Tongue (tissue), 1 donor: ENCODE measurements at regions not wholly inside any gene's neighbourhood (a gene's known extent, or its start where the extent isn't known, plus 50 kb on each side); places are given as distances from the start of the nearest gene placed in this dataset.

Experiments used
- DNase-seq: peaks from one replicate; pipeline ENCODE4 v3.0.0-alpha.2; 2015

DNA sequence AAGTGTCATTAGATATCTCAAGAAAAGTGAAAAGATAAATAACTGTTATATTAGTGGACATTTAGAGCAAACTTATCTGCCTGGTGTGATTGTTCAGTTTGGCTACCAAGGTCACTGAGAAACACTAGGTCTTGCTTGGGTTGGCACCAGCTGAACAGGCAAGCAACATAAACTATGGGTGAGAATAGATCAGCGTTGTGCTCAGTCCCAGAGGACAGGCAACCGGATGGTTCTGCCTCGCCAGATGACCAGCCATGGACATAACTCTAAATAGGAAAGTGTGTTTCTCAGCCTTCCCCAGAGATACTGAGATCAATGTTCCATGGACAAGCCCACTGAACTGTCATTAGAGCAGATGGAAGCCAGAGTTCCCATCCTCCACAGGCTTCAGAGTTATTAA is 203.4 kb upstream of the VRK2 start:
- no peak for DNase-seq

DNA sequence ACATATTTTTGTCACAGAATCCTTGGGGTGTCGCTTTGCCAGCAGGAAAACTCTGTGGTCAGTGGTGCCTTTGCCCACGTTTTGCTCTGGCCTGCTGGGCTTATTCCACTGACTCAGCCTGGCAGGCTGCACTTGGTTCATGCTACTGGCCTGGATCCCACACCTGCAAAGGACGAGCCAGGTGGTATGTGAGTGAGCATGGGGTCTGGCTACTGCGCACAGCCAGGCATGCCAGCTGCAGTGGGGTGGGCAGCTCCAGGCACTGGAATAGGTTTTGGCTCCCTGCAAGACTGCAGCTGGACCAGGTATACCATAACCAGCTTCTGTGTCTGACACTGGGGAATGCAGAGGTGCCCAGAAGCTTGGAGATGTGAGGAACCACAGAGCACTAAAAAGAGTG is 197.9 kb upstream of the VRK2 start:
- DNase-seq: no peak

DNA sequence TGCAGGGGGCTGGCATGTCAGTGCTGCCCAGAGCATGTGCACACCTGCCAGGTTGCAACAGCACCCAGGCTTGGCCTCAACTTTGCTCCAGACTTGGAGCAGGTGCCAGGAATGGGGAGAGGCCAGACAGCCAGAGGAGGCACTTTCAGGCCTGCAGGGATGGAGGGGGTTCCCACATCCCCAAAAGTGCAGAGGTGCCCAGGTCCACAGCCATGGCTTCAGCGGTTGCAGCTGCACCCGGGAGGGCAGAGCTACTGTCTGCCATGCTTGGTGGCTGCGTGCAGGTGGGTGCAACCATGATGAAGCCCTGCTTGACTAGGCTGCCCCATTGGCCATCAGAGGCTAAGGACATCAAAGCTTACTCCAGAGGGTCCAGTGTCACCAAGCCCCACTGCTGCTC is 196.8 kb upstream of the VRK2 start:
- DNase-seq: no peak

DNA sequence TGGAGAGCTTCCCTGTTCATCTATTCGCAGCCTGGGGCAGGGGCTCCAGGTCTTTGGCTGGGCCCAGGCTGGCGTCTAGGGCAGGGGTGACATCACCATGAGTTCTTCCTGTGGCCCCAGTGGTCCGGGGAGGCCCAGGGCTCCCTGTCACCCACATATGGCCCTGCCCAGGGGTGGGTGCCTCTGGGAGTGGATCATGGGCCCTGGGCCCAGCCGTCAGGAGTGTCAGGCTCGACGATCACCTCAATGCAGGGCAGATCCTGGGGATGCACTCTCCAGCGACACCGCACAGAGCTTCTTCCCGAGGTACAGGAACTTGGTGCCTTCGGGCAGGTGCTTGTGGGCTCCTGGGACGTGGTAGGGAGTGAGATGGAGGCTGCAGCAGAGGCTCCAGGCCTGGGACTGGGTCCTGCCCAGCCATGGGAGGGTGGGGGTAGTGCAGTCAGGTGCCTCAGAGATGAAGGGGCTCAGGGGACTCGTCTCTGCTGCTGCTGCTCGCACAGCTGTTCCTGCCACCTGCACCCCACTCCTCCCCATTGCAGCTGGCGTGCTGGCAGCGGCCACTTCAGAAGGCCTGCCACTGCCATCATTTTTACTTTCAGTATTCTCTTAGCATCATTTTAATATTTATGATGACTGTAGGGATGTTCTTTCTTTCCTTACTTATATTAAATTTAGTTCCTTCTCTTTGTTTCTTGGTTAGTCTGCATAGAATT is 196.0 kb upstream of the VRK2 start:
- DNase-seq: no peak

DNA sequence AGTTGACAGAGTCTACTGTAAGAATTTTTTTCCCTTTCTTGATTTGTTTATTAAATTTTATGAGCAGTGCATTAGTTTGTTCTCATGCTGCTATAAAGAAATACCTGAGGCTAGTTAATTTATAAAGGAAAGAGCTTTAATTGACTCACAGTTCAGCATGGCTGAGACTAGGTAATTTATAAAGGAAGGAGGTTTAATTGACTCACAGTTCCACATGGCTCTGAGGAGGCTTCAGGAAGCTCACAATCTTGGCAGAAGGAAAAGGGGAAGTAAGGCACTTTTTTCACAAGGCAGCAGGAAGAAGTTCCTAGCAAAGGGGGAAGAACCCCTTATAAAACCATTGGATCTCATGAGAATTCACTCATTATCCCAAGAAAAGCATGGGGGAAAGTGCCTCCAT is 191.4 kb upstream of the VRK2 start:
- DNase-seq: no peak

DNA sequence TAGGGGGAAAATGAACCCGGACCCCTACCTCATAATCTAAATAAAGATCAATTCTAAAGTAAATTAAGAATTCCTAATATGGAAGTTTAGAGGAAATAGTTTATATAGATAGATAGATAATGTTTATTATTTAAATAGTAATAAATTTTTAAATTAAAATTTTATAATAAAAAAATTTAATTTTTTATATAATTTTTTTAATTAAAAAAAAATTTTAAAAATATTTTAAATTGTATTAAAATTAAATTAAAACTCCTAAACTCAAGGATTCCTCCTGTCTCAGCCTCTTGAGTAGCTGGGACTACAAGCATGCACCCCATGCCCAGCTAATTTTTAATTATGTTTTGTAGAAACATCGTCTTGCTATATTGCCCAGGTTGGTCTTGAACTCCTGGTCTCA is 186.9 kb upstream of the VRK2 start:
- no peak for DNase-seq

DNA sequence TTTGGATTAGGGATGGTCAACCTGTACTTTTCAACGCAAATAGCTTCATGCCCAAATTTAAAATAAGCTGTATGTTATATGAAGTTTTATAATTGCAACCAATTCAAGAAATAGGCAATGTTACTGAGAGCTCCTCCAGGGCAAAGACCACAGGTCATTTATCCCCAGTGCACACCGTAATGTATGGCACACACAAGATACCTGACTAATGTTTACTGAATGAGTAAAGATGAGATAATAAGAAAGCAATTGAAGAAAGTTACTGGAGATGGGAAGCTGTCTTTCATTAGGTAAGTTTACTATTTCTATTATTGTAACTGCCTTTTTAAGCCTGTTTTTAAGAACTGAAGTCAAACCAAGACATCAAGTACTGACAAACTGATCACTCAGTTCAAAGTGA is 184.5 kb upstream of the VRK2 start:
- no peak for DNase-seq

DNA sequence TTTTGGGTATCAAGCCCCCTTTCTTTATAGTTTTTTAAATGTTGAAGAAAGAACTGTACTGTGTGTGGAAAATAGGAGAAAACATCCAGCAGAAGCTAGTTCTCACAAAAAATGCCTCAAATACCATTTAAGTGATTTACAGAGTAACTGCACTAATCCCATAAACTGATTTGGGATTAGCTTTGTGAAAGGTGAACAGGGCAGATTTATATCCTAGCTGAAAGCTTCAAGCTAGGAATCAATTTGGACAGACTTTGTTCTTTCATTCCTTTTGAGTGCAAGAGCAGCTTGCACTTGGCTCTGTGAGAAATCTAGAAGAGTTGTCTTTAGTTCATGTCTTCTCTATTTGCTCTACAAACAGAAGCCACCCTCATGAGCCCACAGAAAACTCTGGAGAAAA is 183.9 kb upstream of the VRK2 start:
- no peak for DNase-seq

DNA sequence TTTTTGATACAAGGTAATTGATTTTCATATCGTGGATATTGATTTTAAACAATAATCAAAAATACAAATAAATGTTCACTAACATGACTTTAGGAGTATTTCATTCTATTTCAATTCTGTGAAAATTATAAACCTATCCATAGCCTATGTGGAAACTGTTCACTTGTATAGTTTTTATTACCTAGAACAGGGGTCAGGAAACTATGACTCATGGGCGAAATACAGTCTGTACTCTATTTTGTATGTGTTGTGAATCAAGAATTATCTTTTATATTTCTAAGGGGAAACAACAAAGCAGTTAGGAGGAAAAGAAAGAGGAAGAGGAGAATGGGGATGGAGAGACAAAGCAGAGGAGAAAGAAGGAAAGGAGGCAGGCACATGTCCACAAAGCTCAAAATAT is 181.7 kb upstream of the VRK2 start:
- DNase-seq: no peak

DNA sequence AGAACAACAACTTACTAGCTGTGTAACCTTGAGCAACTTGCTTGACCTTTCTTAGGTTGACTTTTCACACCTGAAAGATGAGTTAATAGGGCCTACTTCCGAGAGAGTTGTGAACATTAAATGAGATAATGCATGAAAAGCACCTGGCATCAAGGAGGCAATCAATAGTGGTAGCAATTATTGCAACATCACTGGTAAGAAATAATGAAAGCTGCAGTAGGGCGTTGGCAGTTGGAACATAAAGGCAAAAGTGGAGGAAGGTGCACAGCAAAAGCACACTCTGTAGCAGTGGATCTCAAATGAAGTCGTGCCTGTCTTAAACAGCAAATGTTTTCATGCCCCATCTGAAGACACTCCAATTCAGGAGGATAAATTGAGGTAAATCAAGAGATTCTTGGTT is 178.9 kb upstream of the VRK2 start:
- DNase-seq: no peak

DNA sequence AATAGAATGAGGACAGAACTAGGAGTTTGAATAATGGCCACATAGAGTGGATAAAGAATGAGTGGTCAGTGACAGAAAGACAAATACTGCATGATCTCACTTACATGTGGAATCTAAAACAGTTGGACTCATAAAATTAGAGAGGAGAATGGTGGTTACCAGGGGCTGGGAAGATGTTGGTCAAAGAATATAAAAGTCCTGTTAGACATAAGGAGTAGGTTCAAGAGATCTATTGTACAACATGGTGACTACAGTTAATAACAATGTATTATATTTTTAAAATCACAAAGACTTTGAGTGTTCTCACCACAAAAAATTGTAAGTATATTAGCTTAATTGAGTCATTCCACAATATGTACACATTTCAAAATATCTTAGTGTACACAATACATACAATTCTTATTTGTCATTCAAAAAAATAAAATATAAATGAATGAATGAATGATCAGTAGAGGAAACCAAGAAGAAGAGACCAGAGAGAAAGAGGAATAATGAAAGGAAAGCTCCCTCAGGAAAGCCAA is 177.9 kb upstream of the VRK2 start:
- DNase-seq: no peak

DNA sequence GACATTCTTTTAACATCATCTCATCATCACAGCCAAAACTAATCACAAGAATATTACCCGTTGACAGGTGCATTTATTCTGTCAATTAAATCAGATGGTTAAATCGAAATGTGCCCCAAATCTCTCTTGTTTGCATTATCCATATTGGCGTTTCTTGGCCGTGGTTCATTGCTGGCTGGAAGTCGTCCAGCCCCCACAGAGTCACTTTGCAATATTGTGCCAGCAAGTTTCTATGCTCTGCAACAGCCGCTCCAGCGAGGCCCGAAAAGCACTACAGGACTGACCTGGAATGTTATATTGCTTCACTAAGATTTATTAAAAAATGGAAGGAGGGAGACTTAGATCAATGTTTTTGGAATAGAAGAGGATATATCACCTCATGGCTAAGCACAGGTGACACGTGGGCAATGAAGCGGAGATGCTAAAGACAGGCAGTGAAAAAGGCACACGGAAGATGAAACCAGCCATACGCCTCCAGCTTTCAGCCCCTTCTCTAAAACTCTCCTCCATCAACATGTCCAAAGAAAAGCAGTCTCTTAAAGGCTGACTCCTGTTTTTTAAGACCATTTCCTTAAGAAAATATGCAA is 176.8 kb upstream of the VRK2 start:
- DNase-seq: peak; percentile 31

DNA sequence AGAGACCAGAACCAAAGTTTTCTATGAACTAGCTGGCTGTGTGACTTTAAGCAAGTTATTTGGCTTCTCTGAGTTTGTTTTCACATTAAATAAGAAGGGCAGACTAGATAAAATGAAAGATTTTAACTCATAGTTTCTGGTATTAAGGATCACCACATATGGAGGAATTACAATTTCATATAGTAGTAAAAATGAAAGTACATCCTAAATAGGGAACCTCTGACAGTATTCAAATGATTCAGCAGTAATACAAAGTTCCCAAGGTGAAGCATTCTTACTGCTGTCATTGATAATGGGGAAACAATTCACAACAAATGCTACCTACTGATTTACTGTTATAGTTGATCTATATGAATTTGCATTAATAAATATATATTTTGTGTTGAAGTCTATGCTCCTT is 170.3 kb upstream of the VRK2 start:
- no peak for DNase-seq

DNA sequence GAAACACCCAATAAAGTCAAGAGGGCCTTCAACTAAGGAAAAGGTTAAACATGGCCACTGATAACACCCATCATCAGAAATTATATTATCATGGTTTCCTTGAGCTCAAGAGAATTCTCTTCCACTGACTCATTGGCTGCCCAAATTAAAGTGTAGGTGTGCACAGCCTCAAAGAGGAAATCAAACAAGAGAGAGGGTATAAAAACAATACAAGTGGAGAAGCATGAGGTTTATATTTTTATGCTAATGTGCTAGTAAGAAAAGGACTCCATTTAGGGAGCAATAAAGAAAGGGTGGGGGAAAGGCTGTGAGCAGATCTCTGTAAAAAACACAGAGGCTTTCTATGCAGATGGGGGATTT is 168.8 kb upstream of the VRK2 start:
- no peak for DNase-seq

DNA sequence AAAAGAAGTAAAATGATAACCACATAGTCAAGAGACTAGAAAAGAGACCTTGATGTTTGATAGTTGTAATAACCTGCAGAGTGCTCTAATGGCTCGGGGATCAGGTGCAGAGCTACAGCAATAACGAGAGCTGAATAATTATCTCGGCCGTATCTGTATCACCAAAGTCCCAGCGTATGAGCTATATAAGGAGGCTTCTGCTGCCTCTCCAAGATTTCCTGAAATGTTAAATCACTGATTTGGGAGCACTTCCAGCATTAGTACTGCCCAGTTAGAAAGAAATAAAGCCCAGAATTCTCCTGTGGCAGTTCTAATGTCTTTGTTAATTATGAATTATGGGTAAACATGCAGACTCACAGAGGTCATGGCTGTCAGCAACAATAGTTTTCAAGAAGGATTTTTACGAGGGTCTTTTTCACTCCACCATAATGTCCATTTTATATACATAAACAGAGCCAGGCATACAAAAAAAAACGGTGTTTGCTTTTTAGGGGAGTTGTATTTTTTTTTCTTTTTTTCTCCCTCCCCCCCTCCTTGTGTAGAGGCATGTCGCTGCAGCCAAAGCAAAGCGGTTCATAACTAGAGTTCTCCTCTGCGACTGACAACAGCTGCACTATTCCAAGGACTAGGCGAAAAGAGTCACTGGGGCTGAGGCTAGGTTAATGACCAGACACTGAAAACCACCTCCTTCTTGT is 168.3 kb upstream of the VRK2 start:
- DNase-seq: peak; percentile 11

DNA sequence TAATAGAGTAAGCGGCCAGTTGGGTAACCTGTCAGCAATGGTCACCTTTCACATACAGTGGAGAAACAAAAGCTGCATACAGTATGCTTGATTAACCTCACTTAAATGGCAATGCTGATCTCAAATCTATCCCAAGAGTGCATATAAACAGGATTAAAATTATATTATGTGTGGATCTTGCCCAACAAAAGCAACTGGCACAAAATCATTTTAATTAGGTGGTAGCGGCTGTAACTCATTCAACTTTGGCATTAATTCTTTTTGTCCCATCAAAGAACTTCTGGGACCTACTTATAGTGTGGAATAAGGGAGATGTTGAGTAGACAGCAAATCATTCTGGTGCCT is 167.8 kb upstream of the VRK2 start:
- DNase-seq: no peak

DNA sequence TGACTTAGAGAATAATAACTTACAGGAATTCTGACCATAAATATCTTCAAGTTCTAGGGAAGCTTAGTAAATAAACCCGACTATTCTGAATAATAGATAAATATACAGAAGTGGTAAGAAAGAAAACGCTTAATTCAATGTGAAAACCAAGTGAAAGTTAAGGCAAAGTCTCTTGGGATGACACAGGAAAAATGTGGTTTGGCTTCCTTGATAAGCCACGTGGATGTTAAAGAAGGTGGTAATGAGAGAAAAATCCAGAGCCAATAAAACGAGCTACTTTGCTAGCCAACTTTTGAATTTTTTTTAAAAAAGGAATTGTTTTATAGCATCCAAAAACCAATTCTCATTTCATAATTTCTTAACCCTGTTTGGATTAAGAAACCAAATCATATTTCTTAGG is 166.2 kb upstream of the VRK2 start:
- DNase-seq: no peak

DNA sequence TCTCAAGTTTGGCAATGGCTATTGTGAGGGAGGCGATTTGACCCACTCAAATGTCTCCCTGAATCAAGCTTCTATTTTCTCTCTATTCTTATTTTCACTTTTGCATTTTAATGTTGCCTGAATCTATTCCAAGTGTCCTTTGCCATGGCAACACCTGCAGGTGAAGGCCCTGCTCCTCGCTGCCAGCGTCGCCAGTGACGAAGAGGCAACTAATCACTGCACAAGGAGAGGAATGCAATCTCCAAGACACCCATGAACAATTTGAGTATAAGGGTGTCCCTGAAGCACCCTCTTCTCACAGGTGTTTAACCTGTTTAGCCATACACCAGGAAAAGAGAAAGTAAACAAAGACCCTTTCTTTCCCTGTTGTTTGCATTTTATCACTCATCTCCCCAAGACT is 165.6 kb upstream of the VRK2 start:
- no peak for DNase-seq

DNA sequence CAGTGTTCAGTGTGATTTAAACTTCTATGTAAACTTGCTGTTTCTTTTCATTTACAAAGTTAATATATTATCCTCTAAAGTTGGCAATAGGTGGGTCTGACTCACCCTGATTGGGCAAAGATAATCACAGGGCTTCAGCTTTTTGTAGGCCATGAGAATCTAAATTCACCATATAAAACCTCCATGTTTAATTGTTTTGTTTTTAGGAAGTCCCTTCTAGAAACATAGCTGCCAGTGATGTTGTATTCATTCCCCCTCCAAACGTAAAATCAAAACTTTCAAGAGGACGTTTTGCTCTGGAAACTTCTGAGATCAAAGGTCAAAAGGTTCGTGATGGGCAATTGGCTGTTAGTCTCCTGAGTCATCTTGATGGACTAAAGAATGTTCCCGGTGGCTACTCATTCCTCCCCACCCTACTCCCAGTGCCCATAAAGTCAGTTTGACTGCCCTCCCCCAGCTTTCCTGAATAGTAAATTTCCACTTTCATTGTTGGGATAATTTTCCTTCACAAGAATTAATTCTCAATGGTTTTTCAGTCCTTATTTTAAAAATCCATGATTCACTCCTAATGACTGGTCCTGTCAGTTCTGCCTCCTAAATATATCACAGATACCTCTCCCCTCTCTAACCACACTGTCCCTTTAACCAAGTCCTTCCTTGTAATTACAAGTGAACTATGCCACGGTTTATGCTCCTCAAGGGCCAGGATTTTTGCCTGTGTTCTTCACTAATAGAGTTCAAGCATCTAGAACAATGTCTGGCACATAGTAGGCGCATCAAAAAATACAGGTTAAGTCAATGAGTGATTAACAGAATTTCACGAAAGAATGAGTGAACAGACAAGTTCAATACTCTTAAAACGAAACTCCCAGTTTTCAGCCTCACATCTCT is 164.4 kb upstream of the VRK2 start:
- no peak for DNase-seq

DNA sequence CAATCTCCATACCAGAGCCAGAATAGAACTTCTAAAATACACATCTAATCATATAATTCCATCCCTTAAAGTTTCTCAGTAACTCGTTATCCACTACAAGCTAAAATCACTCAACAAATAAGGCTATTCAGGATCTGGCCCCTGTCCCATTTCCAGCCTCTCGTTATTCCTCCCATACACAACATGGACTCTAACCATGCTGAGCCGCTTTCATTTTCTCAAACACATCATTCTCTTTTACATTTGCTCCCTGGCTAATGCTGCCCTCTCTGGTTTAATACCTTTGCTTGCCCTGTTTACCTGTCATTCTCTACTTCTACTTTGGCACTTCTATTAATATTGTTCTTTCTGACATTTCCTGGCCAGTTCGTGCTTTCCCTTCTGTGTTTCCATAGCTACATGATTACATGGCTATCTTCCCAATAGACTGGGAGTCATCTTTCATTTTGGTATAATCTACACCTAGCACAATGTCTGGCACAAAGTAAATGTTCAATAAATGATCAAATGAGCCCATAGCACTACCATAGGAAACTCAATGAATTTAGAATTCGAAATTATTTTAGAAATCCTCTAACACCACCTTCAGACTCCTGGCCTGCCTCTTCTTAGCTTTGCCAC is 163.6 kb upstream of the VRK2 start:
- DNase-seq: no peak

DNA sequence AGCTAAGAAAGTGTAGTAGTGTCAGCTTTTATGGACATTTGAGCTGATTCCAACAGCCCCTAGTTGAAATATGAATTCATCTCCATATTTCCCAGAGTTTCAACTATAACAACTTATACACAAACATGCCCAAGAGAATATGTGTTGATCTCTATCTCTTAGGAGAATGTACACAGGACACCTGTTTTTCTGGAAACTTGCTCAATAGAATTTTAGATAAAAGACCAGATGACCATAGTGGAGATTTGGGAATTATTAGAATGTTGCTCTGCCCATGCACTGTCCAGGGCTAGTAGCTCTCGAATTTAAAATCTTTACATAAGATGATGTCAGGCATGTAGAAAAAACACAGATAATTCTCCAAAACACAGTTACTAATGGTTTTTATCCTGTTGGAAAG is 162.3 kb upstream of the VRK2 start:
- DNase-seq: no peak

DNA sequence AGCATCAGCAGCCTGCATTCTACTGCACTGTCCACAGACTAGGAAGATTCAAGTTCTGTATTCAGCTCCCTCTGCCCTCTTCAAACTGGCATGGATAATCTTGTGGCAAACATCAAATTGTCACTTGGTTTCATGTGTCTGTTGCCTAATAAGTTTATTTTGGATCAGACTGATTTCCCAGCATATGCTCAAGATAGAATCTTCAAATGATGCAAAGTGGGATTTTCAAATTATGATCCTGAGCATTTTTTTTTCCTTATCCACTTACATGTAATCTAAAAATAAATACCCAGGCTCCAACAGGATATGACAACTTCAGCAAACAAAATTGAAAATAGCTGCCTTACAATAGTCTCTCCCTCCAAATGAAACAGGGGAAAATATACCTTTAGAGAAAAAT is 160.9 kb upstream of the VRK2 start:
- no peak for DNase-seq
